OCI-LY1 (cell line): ENCODE measurements at regions not wholly inside any gene's neighbourhood (a gene's known extent, or its start where the extent isn't known, plus 50 kb on each side); places are given as distances from the start of the nearest gene placed in this dataset.

Experiments
- H2AFZ ChIP-seq: fragments of 200-600 bp; sonication (generic), shearing (Covaris generic); 2 replicates; pipeline ENCODE4 v1.6.0; 2014; ENCODE audit warnings: antibody characterized with exemption, mild to moderate bottlenecking, low read length
- H3F3A ChIP-seq: fragments of 200-600 bp; sonication (generic), shearing (Covaris generic); 2 replicates; pipeline ENCODE4 v1.6.0; 2014; ENCODE audit warnings: mild to moderate bottlenecking, antibody characterized with exemption, low read length, moderate library complexity; ENCODE audit not compliant: insufficient read depth
- H3K27ac ChIP-seq: fragments of 200-600 bp; sonication (generic); 2 replicates; pipeline ENCODE4 v1.5.1; 2014; ENCODE audit warnings: low read length, mixed run types, mild to moderate bottlenecking, low read depth; ENCODE audit not compliant: poor library complexity, severe bottlenecking
- H3K27me3 ChIP-seq: fragments of 200-600 bp; sonication (generic); 2 replicates; pipeline ENCODE4 v1.6.0; 2014; ENCODE audit warnings: antibody characterized with exemption, mild to moderate bottlenecking, low read length, moderate library complexity; ENCODE audit not compliant: insufficient read depth
- H3K36me3 ChIP-seq: fragments of 200-600 bp; sonication (generic); 2 replicates; pipeline ENCODE4 v1.6.1; 2014; ENCODE audit warnings: mild to moderate bottlenecking, antibody characterized with exemption, low read length, moderate library complexity, mixed read lengths; ENCODE audit not compliant: insufficient read depth
- H3K4me1 ChIP-seq: fragments of 200-600 bp; sonication (generic); 2 replicates; pipeline ENCODE4 v1.5.1; 2014; ENCODE audit warnings: mild to moderate bottlenecking, low read length, moderate library complexity; ENCODE audit not compliant: insufficient read depth, severe bottlenecking
- H3K4me2 ChIP-seq: fragments of 200-600 bp; sonication (generic), shearing (Covaris generic); 2 replicates; pipeline ENCODE4 v1.6.1; 2014; ENCODE audit warnings: low read length
- H3K4me3 ChIP-seq: fragments of 200-600 bp; sonication (generic); 2 replicates; pipeline ENCODE4 v1.5.1; 2014; ENCODE audit warnings: low read length, low read depth, mild to moderate bottlenecking, mixed read lengths; ENCODE audit not compliant: poor library complexity, severe bottlenecking
- H3K79me2 ChIP-seq: fragments of 200-600 bp; shearing (Covaris generic); 2 replicates; pipeline ENCODE4 v1.6.1; 2016; ENCODE audit warnings: mixed run types, low read length, mixed read lengths; ENCODE audit not compliant: insufficient read depth
- H3K9ac ChIP-seq: fragments of 200-600 bp; sonication (generic), shearing (Covaris generic); 2 replicates; pipeline ENCODE4 v1.6.1; 2014; ENCODE audit warnings: mild to moderate bottlenecking, low read length, mixed read lengths
- H3K9me2 ChIP-seq: fragments of 200-600 bp; sonication (generic), shearing (Covaris generic); 2 replicates; pipeline ENCODE4 v1.6.1; 2014; ENCODE audit warnings: low read depth, mild to moderate bottlenecking, low read length, mixed read lengths
- H3K9me3 ChIP-seq: fragments of 200-600 bp; shearing (Covaris generic); 2 replicates; pipeline ENCODE4 v1.6.1; 2014; ENCODE audit warnings: low read length, mixed read lengths
- H4K20me1 ChIP-seq: fragments of 200-600 bp; sonication (generic), shearing (Covaris generic); 2 replicates; pipeline ENCODE4 v1.6.0; 2016; ENCODE audit warnings: mild to moderate bottlenecking, low read length; ENCODE audit not compliant: insufficient read depth
- CTCF ChIP-seq: fragments of 200-600 bp; sonication (generic), shearing (Covaris generic); IDR thresholded peaks from 2 replicates; pipeline ENCODE4 v1.5.1; 2017; ENCODE audit warnings: mild to moderate bottlenecking, antibody characterized with exemption, low read length, moderate library complexity, mixed read lengths
- EZH2 ChIP-seq: fragments of 200-600 bp; sonication (generic), shearing (Covaris generic); IDR thresholded peaks from 2 replicates; pipeline ENCODE4 v1.8.0; 2017; ENCODE audit warnings: borderline replicate concordance, mixed run types, mild to moderate bottlenecking, antibody characterized with exemption, low read length, moderate library complexity, mixed read lengths

- Histone ChIP-seq H3K36me3 (no peaks in the 10 kb centered on the region), H2AFZ (no peak overlapping the region), H3K27me3 (no peaks in the 10 kb centered on the region), H3K4me1 (no peaks in the 10 kb centered on the region), H4K20me1 (no peaks in the 10 kb centered on the region), H3K27ac (no peak overlapping the region), H3K4me2 (no peak overlapping the region), H3K9ac (no peak overlapping the region), H3K4me3 (no peak overlapping the region), H3K9me3 (no peaks in the 10 kb centered on the region), H3F3A (no peaks in the 10 kb centered on the region), H3K79me2 (no peaks in the 10 kb centered on the region), H3K9me2 (no peaks in the 10 kb centered on the region)
- no peak for TF ChIP-seq EZH2
- TF ChIP-seq CTCF: no peak
Observed at GRCh38 chr3:178350763-178351162, 185.5 kb upstream of the KCNMB2 start.

GRCh38 chr3:178352326-178353005, 183.8 kb upstream of the KCNMB2 start:
- Histone ChIP-seq H3K9me3 (no peaks in the 10 kb centered on the region), H3K9ac (no peak overlapping the region), H2AFZ (no peak overlapping the region), H3K4me2 (no peak overlapping the region), H3K4me3 (no peak overlapping the region), H3K79me2 (no peaks in the 10 kb centered on the region), H3K4me1 (no peaks in the 10 kb centered on the region), H3K27ac (no peak overlapping the region), H3K27me3 (no peaks in the 10 kb centered on the region), H3K36me3 (no peaks in the 10 kb centered on the region), H3K9me2 (no peaks in the 10 kb centered on the region), H4K20me1 (no peaks in the 10 kb centered on the region), H3F3A (no peaks in the 10 kb centered on the region)
- TF ChIP-seq CTCF (no peak), EZH2 (no peak)

GRCh38 chr3:178353006-178353694, 183.1 kb upstream of the KCNMB2 start:
- no peaks in the 10 kb centered on the region for H3K9me2 ChIP-seq
- no peaks in the 10 kb centered on the region for H3K27me3 ChIP-seq
- H2AFZ ChIP-seq: no peak overlapping the region
- no peak overlapping the region for H3K4me3 ChIP-seq
- H3F3A ChIP-seq: no peaks in the 10 kb centered on the region
- no peak overlapping the region for H3K4me2 ChIP-seq
- no peak overlapping the region for H3K9ac ChIP-seq
- H3K4me1 ChIP-seq: no peaks in the 10 kb centered on the region
- H3K79me2 ChIP-seq: no peaks in the 10 kb centered on the region
- no peaks in the 10 kb centered on the region for H3K9me3 ChIP-seq
- no peak overlapping the region for H3K27ac ChIP-seq
- H3K36me3 ChIP-seq: no peaks in the 10 kb centered on the region
- TF ChIP-seq CTCF: no peak
- no peak for TF ChIP-seq EZH2
- no peaks in the 10 kb centered on the region for H4K20me1 ChIP-seq
